ENCODE measurements at regions not wholly inside any gene's neighbourhood (a gene's known extent, or its start where the extent isn't known, plus 50 kb on each side); places are given as distances from the start of the nearest gene placed in this dataset.

DNA sequence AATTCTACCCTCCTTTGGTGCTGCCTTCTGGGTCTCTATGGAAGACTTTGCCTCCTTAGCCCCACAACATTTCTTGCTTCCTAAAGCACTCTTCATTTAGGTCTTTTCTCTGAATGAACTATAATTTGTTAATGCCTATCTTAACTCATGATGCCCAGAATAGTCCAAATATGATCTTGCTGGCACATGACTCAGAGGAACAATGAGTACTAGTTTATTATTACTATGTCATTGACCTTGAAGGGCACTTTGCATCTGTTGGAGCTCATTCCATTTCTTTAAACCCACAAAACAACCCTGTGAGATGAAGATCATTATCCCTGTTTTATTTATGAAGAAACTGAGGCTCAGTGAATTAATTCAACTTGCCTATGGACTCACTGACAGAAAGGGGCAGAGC lies 320.2 kb upstream of the PLET1 start:
- TF ChIP-seq TCF7L2 (IDR thresholded peaks at IDR 0.05; ENCODE audit: low read depth, low read length) (no peak), CTCF (IDR thresholded peaks at IDR 0.05) (no peak), SIN3A (IDR thresholded peaks at IDR 0.05; ENCODE audit: borderline replicate concordance, insufficient read depth, low read depth, low read length) (no peak), REST (IDR thresholded peaks at IDR 0.05; ENCODE audit: insufficient read depth in 1 of 2, low read depth in 2 of 2, low read length in 1 of 2) (no peak), POLR2AphosphoS5 (IDR thresholded peaks at IDR 0.05; ENCODE audit: low read depth, low read length) (no peak)
- no peak for DNase-seq (ENCODE audit: low read depth, low spot score)
- BruUV-seq (replicated peaks) = no TSS peak
- Histone ChIP-seq H3K4me3 (ENCODE audit: low read depth in 2 of 2, low read length in 2 of 2) (no peak overlapping the region), H3K36me3 (ENCODE audit: control insufficient read depth, insufficient read depth, low read length) (no peaks in the 10 kb centered on the region), H3K4me1 (ENCODE audit: control insufficient read depth, insufficient read depth, low read length) (no peaks in the 10 kb centered on the region), H3K27me3 (ENCODE audit: control insufficient read depth, insufficient read depth, low read length) (peaks cover 11% of the 10 kb centered on the region), H3K27ac (ENCODE audit: low read length) (no peak overlapping the region), H3K9me3 (ENCODE audit: control insufficient read depth, insufficient read depth, low read depth, low read length) (no peaks in the 10 kb centered on the region)
- ChIA-PET CTCF (no interaction called here), POLR2A (no interaction called here)
- no peak for ATAC-seq
- intact Hi-C loops (cut with micrococcal nuclease; ENCODE audit: unreplicated experiment) (loop anchor here (10.0 kb wide), 1 partner anchor 534 kb away; no protein-coding TSS in a partner anchor), in situ Hi-C loops (cut with HindIII; ENCODE audit: low pct_unique_long_range_greater_than_20kb, low sequenced_read_pairs) (no loop called here)

DNA sequence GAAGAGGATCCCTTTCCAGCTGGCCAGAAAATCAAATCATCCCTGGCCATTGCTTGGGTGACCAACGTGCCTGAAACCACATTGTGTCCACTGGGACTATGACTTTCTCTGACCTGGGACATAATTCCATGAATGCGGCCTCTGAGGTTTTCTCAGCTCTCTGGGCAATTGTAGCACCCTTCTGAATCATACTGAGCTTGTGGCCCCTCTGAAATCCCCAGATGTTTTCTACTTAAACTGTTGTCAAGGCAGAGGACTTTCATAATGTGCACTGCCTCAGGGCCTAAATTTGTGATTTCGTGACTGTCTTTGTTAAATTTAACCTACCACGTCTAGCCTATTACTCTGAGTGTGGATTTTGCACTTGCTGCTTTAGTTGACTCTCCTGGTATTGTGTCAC lies 321.1 kb upstream of the PLET1 start:
- H3K36me3 ChIP-seq (ENCODE audit: control insufficient read depth, insufficient read depth, low read length) = no peaks in the 10 kb centered on the region
- ATAC-seq (no peak), DNase-seq (ENCODE audit: low read depth, low spot score) (no peak)
- TF ChIP-seq SIN3A (IDR thresholded peaks at IDR 0.05; ENCODE audit: borderline replicate concordance, insufficient read depth, low read depth, low read length) = no peak
- no TSS peak for BruUV-seq (replicated peaks)
- intact Hi-C loops (cut with micrococcal nuclease; ENCODE audit: unreplicated experiment) (loop anchor here (10.0 kb wide), 1 partner anchor 533 kb away; no protein-coding TSS in a partner anchor), in situ Hi-C loops (cut with HindIII; ENCODE audit: low pct_unique_long_range_greater_than_20kb, low sequenced_read_pairs) (no loop called here)
- no peaks in the 10 kb centered on the region for H3K9me3 ChIP-seq (ENCODE audit: control insufficient read depth, insufficient read depth, low read depth, low read length)
- POLR2A ChIA-PET = no interaction called here
- no peak overlapping the region for H3K27ac ChIP-seq (ENCODE audit: low read length)
- CTCF ChIA-PET = no interaction called here
- H3K4me3 ChIP-seq (ENCODE audit: low read depth in 2 of 2, low read length in 2 of 2) = no peak overlapping the region
- H3K27me3 ChIP-seq (ENCODE audit: control insufficient read depth, insufficient read depth, low read length) = peaks cover 11% of the 10 kb centered on the region
- no peaks in the 10 kb centered on the region for H3K4me1 ChIP-seq (ENCODE audit: control insufficient read depth, insufficient read depth, low read length)

DNA sequence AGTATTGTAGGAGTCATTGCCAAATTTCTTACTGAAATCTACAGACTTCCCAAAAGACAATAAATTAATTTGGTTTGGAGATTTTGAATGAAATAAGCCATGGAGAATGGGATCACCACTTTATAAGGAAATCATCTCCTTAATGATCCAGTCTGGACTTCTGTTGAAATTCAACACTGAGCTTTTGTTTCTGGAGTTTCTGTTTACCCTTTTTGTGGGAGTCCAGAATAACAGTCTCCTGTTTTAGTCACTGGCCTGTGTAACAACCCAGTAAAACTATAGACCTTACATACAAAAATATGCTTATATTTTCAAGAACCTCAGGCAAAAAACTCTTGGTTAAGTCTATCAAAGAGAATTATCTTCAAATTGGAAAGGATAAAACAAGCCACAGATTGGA lies 321.7 kb upstream of the PLET1 start:
- intact Hi-C loops (cut with micrococcal nuclease; ENCODE audit: unreplicated experiment) = loop anchor here (10.0 kb wide), 1 partner anchor 532 kb away; no protein-coding TSS in a partner anchor
- Histone ChIP-seq H3K9me3 (ENCODE audit: control insufficient read depth, insufficient read depth, low read depth, low read length) (no peaks in the 10 kb centered on the region), H3K27ac (ENCODE audit: low read length) (no peak overlapping the region), H3K4me3 (ENCODE audit: low read depth in 2 of 2, low read length in 2 of 2) (no peak overlapping the region), H3K36me3 (ENCODE audit: control insufficient read depth, insufficient read depth, low read length) (no peaks in the 10 kb centered on the region), H3K4me1 (ENCODE audit: control insufficient read depth, insufficient read depth, low read length) (no peaks in the 10 kb centered on the region), H3K27me3 (ENCODE audit: control insufficient read depth, insufficient read depth, low read length) (peaks cover 11% of the 10 kb centered on the region)
- ChIA-PET CTCF (no interaction called here), POLR2A (no interaction called here)
- DNase-seq (ENCODE audit: low read depth, low spot score) = no peak
- no peak for ATAC-seq
- BruUV-seq (replicated peaks) = no TSS peak
- in situ Hi-C loops (cut with HindIII; ENCODE audit: low pct_unique_long_range_greater_than_20kb, low sequenced_read_pairs) = no loop called here
- TF ChIP-seq CTCF (IDR thresholded peaks at IDR 0.05) (no peak), POLR2AphosphoS5 (IDR thresholded peaks at IDR 0.05; ENCODE audit: low read depth, low read length) (no peak), SIN3A (IDR thresholded peaks at IDR 0.05; ENCODE audit: borderline replicate concordance, insufficient read depth, low read depth, low read length) (no peak), TCF7L2 (IDR thresholded peaks at IDR 0.05; ENCODE audit: low read depth, low read length) (no peak), REST (IDR thresholded peaks at IDR 0.05; ENCODE audit: insufficient read depth in 1 of 2, low read depth in 2 of 2, low read length in 1 of 2) (no peak)
